ENCODE measurements at regions not wholly inside any gene's neighbourhood (a gene's known extent, or its start where the extent isn't known, plus 50 kb on each side); places are given as distances from the start of the nearest gene placed in this dataset.

- Histone ChIP-seq H3K27ac (ENCODE audit: low read depth, low read length) (no peak overlapping the region), H3K18ac (ENCODE audit: extremely low read depth, low read length) (no peak overlapping the region), H3K36me3 (ENCODE audit: control insufficient read depth in 2 of 4, insufficient read depth in 4 of 4, low read length in 3 of 4) (no peaks in the 10 kb centered on the region), H2BK120ac (replicated peaks; ENCODE audit: low read depth, low read length) (no peak overlapping the region), H3K4ac (replicated peaks; ENCODE audit: insufficient read length, low read depth, low read length) (no peak overlapping the region), H4K91ac (replicated peaks; ENCODE audit: insufficient read length, low read length) (no peak overlapping the region), H3K79me2 (ENCODE audit: control insufficient read depth in 1 of 2, insufficient read depth in 2 of 2, low read length in 2 of 2) (no peaks in the 10 kb centered on the region), H4K8ac (ENCODE audit: extremely low read depth, insufficient read depth, low read length) (no peak overlapping the region), H3K9ac (replicated peaks in 1 of 4; ENCODE audit: extremely low read depth in 1 of 4, low read depth in 3 of 4, low read length in 3 of 4) (no peak overlapping the region), H3K4me2 (ENCODE audit: insufficient read depth in 1 of 2, low read depth in 2 of 2, low read length in 2 of 2) (no peak overlapping the region), H3K9me3 (ENCODE audit: insufficient read depth in 2 of 2, low read depth in 1 of 2, low read length in 1 of 2) (no peaks in the 10 kb centered on the region), H3K23me2 (ENCODE audit: low read depth, low read length) (peaks cover 3% of the 10 kb centered on the region; the same call in 1 of the 2 replicates), H3K27me3 (replicated peaks in 1 of 4; ENCODE audit: control insufficient read depth in 3 of 4, extremely low read depth in 1 of 4, insufficient read depth in 3 of 4, low read length in 3 of 4) (no peaks in the 10 kb centered on the region), H4K5ac (ENCODE audit: insufficient read length, low read depth, low read length) (no peak overlapping the region), H2BK15ac (ENCODE audit: low read length) (0 out of 2 replicates have a peak overlapping the region, but pooled peaks have one; percentile 29), H3K23ac (ENCODE audit: insufficient read length) (no peak overlapping the region), H3K14ac (ENCODE audit: insufficient read length) (no peak overlapping the region), H3K79me1 (ENCODE audit: low read depth, low read length) (no peaks in the 10 kb centered on the region), H2BK20ac (ENCODE audit: low read length) (no peak overlapping the region), H4K20me1 (replicated peaks in 1 of 2; ENCODE audit: control insufficient read depth in 1 of 2, insufficient read depth in 2 of 2, low read length in 2 of 2) (no peaks in the 10 kb centered on the region), H2AFZ (ENCODE audit: low read length) (no peak overlapping the region), H3K56ac (replicated peaks; ENCODE audit: insufficient read length, low read depth, low read length) (no peak overlapping the region), H3K4me3 (ENCODE audit: extremely low read depth in 1 of 4, insufficient read depth in 2 of 4, low read depth in 3 of 4, low read length in 4 of 4) (no peak overlapping the region), H2BK12ac (ENCODE audit: low read depth, low read length) (no peak overlapping the region), H2BK5ac (ENCODE audit: low read depth, low read length) (no peak overlapping the region), H2AK5ac (ENCODE audit: low read depth, low read length) (no peak overlapping the region), H3K4me1 (replicated peaks in 1 of 4; ENCODE audit: control insufficient read depth in 3 of 4, insufficient read depth in 4 of 4, low read length in 3 of 4) (peaks cover 0 to 4% (median 0%) of the 10 kb centered on the region in 4 experiments; a peak in 3 of 7 replicates)
- no peak for FAIRE-seq
- WGBS, 2 experiments (ENCODE audit: extremely low coverage in 1 of 2, insufficient coverage in 1 of 2, insufficient read length in 1 of 2, insufficient replicate concordance in 2 of 2, low coverage in 1 of 2, low lambda C conversion rate in 2 of 2, missing lambda C conversion rate in 1 of 2): 91% methylated on average over 19 of the region's 19 CpGs; no CpG with 5 or more reads in 1 of the 2 experiments
- ChIA-PET CTCF (ENCODE audit: partially characterized antibody) (interaction anchor here (1.2 kb wide), 1 partner anchor 19 kb away, joined by 3 read pairs; no protein-coding TSS in a partner anchor), POLR2A (ENCODE audit: partially characterized antibody) (interaction anchor here (1.3 to 2.0 kb wide), 2 partner anchors 9 to 136 kb away, joined by 3 to 7 read pairs; no protein-coding TSS in a partner anchor)
- TF ChIP-seq CTBP2 (IDR thresholded peaks at IDR 0.05; ENCODE audit: borderline replicate concordance, insufficient read depth, insufficient read length, low read length): no peak
- no peak for TF ChIP-seq CTCF (IDR thresholded peaks at IDR 0.05; ENCODE audit: control extremely low read depth in 1 of 3, insufficient read depth in 1 of 3, low read depth in 1 of 3, low read length in 3 of 3)
- TF ChIP-seq YY1 (IDR thresholded peaks at IDR 0.05; ENCODE audit: low read depth, low read length): no peak
- DNase-seq (ENCODE audit: low read depth in 1 of 2, low spot score in 2 of 2): no peak
Measured at GRCh38 chr5:171528865-171529614, 109.6 kb downstream of the FGF18 start.

All from H1 (cell line).